GM21447 (cell line): ENCODE measurements at regions not wholly inside any gene's neighbourhood (a gene's known extent, or its start where the extent isn't known, plus 50 kb on each side); places are given as distances from the start of the nearest gene placed in this dataset.

ENCODE experiments used
- ATAC-seq: cut with Tn5 transposase; IDR thresholded peaks from one replicate; pipeline ENCODE4 v1.9.1; 2021; ENCODE audit not compliant: unreplicated experiment

GRCh38 chr18:61729322-61729721 is 163.5 kb downstream of the RNF152 start:
- no peak for ATAC-seq

DNA sequence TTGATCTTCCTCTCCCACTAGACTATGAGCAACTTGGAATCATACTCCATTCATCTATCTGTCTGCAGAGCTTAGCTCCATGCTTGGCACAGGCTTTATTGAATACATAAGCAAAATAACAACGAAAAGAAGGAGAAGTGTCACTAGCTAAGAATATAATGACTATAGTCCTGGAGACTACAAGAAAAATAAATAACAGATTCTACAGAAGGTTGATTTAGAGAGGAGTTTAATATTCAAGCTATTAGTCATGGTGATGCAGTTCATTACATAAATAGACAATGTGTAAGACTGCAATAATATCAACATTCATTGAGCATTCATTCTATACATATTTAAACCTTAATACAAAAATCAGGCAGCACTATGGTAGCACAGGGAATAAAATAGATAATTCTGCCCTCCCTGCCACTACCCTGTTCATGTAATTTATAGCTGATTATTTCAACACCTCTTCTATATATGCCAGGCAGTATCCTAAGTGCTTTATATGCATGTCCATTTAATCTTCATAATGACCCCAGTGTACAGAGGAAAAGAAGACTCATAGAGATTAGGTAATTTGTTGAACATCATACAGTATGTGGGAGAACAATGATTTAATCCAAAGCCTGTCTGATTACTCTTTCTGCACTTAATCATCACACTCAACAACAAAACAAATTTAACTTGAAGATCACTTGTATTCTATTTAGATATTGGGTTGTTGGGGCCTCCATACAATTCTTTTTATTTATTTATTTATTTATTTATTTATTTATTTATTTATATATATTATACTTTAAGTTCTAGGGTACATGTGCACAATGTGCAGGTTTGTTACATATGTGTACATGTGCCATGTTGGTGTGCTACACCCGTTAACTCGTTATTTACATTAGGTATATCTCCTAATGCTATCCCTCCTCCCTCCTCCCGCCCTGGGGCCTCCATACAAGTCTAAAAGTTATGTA is 165.3 kb downstream of the RNF152 start:
- no peak for ATAC-seq

- no peak for ATAC-seq
Observed at GRCh38 chr18:61724532-61724931, 168.3 kb downstream of the RNF152 start.

- no peak for ATAC-seq
Observed at GRCh38 chr18:61722247-61722646, 170.6 kb downstream of the RNF152 start.

GRCh38 chr18:61720496-61720895 is 172.3 kb downstream of the RNF152 start:
- ATAC-seq = no peak

- no peak for ATAC-seq
Observed at GRCh38 chr18:61719671-61720070, 173.1 kb downstream of the RNF152 start.

DNA sequence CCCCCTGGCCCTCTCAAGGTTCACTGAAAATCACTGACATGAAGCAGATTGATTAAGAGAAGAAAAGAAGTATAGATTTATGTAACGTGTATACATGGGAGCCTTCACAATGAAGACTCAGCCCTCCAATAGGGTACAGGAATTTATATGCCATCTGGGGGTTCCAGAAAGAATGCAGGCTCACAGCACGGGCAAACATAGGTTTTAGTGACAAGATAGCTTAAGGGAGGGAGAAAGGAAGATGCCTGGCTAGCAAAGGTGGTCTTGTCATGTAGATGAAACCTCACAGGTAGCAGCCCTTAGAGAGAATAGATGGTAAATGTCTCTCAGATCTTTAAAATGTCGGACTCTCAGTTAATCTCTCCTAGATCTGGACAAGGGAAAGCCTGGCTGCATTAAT is 173.9 kb downstream of the RNF152 start:
- ATAC-seq = no peak

DNA sequence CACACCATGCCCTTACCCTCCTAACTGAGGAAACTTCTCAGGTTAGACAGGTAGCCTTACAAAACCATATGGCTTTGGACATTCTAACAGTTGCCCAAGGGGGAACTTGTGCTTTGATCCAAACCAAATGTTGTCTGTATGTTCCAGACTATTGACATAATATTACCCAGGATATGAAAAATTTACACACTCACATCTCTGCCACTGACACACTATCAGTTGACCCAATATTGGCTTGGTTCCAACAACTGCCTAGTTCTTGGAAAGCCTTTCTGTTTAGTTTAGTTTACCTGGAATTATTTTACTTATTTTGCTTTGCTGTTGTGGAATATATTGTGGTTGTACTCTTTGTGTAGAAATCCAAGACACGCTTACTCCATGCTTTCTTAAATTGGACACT is 178.4 kb downstream of the RNF152 start:
- ATAC-seq = no peak

DNA sequence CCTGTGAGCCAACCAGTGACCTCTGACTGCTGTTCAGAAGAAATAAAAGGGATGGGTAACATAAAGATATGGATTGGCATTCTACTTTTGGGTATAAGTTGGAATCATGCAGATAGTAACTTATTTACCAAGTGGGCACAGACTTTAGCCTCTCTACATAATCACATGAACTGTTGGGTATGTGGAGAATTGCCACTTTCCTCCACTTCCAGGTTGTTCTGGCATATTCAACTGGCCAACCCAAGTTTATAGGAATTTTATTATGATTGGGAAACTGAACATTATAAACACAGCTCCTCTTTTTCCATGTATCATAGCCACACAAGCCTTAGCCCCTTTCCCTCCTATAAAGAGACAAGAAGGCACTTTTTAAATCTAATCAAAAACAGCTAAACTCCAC is 179.3 kb downstream of the RNF152 start:
- no peak for ATAC-seq

DNA sequence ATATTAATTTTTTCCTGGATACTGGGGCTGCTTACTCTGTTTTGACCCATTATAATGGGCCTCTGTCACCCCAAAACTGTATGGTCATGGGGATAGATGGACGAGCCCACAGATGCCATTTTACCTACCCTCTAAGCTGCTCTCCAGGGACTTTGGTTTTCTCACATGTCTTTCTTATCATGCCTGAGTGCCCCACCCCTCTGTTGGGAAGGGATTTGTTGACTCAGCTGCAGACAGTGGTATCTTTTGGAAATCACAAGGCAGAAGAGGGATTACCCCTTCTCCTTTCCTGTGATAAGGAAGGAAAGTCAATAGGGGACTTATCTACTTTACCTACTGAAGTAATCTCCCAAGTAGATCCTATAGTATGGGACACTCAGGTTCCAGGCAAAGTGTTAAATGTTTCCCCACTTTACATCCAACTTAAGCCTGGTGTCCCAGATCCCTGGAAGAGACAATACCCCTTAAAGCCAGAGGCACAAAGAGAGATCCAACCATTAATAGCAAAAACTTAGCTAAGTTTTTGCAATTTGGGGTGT is 182.7 kb downstream of the RNF152 start:
- no peak for ATAC-seq

- ATAC-seq = no peak
Observed at GRCh38 chr18:61706276-61706915, 186.4 kb downstream of the RNF152 start.

DNA sequence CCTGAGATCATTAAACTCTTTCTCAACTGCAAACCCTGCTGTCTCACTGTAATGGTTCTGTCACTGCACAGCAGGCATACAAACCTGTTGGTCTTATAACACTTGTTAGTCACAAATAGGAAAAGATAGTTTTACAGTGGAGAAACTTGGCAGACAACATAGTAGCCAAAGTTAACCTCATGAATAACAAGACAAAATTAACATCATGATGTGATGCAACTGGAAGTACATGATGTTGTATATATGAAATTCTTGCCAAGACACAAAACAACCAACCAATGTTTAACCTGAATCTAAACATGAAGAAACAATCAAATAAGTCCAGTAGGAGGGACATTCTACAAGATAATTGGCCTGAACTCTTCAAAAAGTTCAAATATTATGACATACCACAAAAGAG is 189.3 kb downstream of the RNF152 start:
- ATAC-seq = no peak

GRCh38 chr18:61702007-61702406 is 190.8 kb downstream of the RNF152 start:
- no peak for ATAC-seq

DNA sequence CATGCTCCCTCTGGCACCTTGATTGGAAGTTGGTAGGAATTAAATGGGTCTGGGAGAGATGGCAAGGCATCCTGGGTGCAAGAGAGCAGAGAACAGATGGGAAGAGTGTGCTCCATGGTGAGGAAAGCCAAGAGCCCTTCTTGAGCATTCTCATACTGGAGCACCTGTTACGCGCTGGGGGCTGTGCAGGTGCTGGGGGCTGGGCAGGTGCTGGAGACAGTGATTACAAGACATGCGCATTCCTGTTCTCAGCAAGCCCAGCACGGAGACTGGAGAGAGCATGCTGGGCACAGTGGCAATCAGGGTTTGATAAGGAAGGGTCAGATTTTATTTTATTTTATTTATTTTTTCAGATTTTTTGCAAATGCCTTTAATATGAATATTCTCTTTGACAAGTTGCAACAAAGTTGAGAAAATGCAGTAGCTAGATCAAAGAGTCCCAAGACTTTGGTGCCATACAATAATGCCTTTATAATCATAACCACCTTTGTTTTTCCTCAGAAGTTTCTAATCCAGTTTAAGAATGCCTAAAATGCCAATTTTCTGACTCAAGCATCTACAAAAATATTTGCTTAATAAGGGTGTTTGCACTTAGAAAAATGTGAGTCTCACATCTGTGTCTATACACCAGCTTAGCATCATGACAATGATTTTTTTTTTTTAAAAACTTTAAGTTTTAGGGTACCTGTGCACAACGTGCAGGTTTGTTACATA is 193.3 kb downstream of the RNF152 start:
- ATAC-seq = no peak

GRCh38 chr18:61697306-61697909 is 195.4 kb downstream of the RNF152 start:
- no peak for ATAC-seq

- ATAC-seq = no peak
Observed at GRCh38 chr18:61694236-61694635, 198.6 kb downstream of the RNF152 start.

GRCh38 chr18:61690418-61691138 is 202.2 kb downstream of the RNF152 start:
- ATAC-seq = no peak

GRCh38 chr18:61687317-61687716 is 205.5 kb downstream of the RNF152 start:
- ATAC-seq = no peak

DNA sequence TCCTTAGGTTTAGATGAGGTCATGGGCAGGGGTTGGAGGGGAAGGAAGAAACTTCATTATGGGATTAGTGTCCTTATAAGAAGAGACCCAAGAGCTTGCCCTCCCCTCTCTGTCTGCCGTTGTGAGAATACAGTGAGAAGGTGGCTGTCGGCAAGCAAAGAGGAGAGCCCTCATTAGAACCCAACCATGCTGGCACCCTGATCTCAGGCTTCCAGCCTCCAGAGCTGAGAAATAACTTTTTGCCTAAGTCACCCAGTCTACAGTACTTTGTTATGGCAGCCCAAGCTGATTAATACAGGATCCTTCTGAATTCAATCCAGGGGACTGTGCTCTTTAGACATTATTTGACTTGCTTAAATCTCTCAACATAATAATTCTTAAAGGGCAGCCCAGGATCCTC is 209.0 kb downstream of the RNF152 start:
- no peak for ATAC-seq

GRCh38 chr18:61681065-61681464 is 211.7 kb downstream of the RNF152 start:
- no peak for ATAC-seq
